ENCODE measurements at regions not wholly inside any gene's neighbourhood (a gene's known extent, or its start where the extent isn't known, plus 50 kb on each side); places are given as distances from the start of the nearest gene placed in this dataset.

DNA sequence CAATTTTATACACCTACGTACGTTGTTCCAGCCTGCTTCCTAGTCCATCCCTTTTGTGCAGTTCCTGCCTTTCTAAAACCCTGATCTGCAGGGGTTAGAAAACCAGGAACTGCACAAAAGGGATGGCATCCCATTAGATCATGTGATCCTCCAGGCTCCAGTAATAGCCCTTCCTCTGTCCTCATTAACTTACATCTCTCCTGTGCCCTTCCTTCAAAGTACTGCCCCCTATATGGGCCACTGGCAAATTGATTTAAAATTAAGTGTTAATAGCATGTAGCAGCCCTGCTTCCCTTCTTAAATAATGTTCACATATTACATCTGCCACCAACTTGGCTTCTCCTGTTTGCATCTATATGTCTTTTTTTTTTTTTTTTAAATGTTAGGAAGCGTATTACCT lies 61.3 kb upstream of the NXPH2 start:
- Histone ChIP-seq H3K27me3 (ENCODE audit: low read length) (no peaks in the 10 kb centered on the region), H3K9me2 (replicated peaks; ENCODE audit: insufficient read depth, low read length) (no peaks in the 10 kb centered on the region), H3K4me2 (ENCODE audit: low read depth, low read length, poor library complexity, severe bottlenecking) (no peak overlapping the region), H3K9me3 (ENCODE audit: insufficient read depth, low read length) (no peaks in the 10 kb centered on the region), H4K20me1 (ENCODE audit: low read depth, low read length) (no peaks in the 10 kb centered on the region), H3K27ac (ENCODE audit: low read depth, low read length) (no peak overlapping the region), H3K36me3 (ENCODE audit: low read length) (no peaks in the 10 kb centered on the region), H3K9ac (ENCODE audit: low read length) (no peak overlapping the region), H2AFZ (ENCODE audit: low read depth, low read length, severe bottlenecking) (no peak overlapping the region), H3F3A (ENCODE audit: insufficient read depth) (no peaks in the 10 kb centered on the region), H3K79me2 (ENCODE audit: insufficient read depth, low read length) (no peaks in the 10 kb centered on the region), H3K4me3 (ENCODE audit: insufficient read depth, low read length, poor library complexity, severe bottlenecking) (no peak overlapping the region)
- no peak for TF ChIP-seq EZH2phosphoT487 (conservative IDR thresholded peaks at IDR 0.05; ENCODE audit: low read length)
- TF ChIP-seq, protein P1, sequence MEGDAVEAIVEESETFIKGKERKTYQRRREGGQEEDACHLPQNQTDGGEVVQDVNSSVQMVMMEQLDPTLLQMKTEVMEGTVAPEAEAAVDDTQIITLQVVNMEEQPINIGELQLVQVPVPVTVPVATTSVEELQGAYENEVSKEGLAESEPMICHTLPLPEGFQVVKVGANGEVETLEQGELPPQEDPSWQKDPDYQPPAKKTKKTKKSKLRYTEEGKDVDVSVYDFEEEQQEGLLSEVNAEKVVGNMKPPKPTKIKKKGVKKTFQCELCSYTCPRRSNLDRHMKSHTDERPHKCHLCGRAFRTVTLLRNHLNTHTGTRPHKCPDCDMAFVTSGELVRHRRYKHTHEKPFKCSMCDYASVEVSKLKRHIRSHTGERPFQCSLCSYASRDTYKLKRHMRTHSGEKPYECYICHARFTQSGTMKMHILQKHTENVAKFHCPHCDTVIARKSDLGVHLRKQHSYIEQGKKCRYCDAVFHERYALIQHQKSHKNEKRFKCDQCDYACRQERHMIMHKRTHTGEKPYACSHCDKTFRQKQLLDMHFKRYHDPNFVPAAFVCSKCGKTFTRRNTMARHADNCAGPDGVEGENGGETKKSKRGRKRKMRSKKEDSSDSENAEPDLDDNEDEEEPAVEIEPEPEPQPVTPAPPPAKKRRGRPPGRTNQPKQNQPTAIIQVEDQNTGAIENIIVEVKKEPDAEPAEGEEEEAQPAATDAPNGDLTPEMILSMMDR (IDR thresholded peaks at IDR 0.05; ENCODE audit: insufficient read depth, low read length, poor library complexity, severe bottlenecking): no peak

GRCh38 chr2:138838851-138839620 lies 58.8 kb upstream of the NXPH2 start:
- Histone ChIP-seq H3K79me2 (ENCODE audit: insufficient read depth, low read length) (no peaks in the 10 kb centered on the region), H3F3A (ENCODE audit: insufficient read depth) (no peaks in the 10 kb centered on the region), H3K27me3 (ENCODE audit: low read length) (no peaks in the 10 kb centered on the region), H3K9ac (ENCODE audit: low read length) (no peak overlapping the region), H3K9me2 (replicated peaks; ENCODE audit: insufficient read depth, low read length) (no peaks in the 10 kb centered on the region), H3K9me3 (ENCODE audit: insufficient read depth, low read length) (no peaks in the 10 kb centered on the region), H4K20me1 (ENCODE audit: low read depth, low read length) (no peaks in the 10 kb centered on the region), H3K27ac (ENCODE audit: low read depth, low read length) (no peak overlapping the region), H3K4me3 (ENCODE audit: insufficient read depth, low read length, poor library complexity, severe bottlenecking) (no peak overlapping the region), H2AFZ (ENCODE audit: low read depth, low read length, severe bottlenecking) (no peak overlapping the region), H3K4me2 (ENCODE audit: low read depth, low read length, poor library complexity, severe bottlenecking) (no peak overlapping the region), H3K36me3 (ENCODE audit: low read length) (no peaks in the 10 kb centered on the region)
- TF ChIP-seq EZH2phosphoT487 (conservative IDR thresholded peaks at IDR 0.05; ENCODE audit: low read length): no peak

DNA sequence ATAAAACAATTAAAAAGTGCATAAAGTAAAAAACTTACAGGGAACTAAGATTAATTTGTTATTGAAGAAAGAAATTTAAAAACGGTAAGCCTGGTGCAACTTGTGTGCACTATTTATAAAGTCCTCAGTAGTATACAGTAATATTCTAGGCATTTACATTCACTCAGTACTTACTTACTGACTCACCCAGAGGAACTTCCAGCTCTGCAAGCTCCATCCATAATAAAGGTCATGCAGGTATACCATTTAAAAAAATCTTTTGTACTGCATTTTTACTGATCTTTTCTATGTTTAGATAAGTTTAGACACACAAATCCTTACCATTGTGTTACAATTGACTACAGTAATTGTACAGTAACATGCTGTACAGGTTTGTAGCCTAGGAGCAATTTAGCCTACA lies 51.5 kb upstream of the NXPH2 start:
- H3K4me2 ChIP-seq (ENCODE audit: low read depth, low read length, poor library complexity, severe bottlenecking): no peak overlapping the region
- H3K9me3 ChIP-seq (ENCODE audit: insufficient read depth, low read length): no peaks in the 10 kb centered on the region
- no peaks in the 10 kb centered on the region for H3K27me3 ChIP-seq (ENCODE audit: low read length)
- no peaks in the 10 kb centered on the region for H3K9me2 ChIP-seq (replicated peaks; ENCODE audit: insufficient read depth, low read length)
- H3K36me3 ChIP-seq (ENCODE audit: low read length): no peaks in the 10 kb centered on the region
- TF ChIP-seq, protein P1 (IDR thresholded peaks at IDR 0.05; ENCODE audit: insufficient read depth, low read length, poor library complexity, severe bottlenecking): no peak
- no peak for TF ChIP-seq EZH2phosphoT487 (conservative IDR thresholded peaks at IDR 0.05; ENCODE audit: low read length)
- no peaks in the 10 kb centered on the region for H4K20me1 ChIP-seq (ENCODE audit: low read depth, low read length)
- no peaks in the 10 kb centered on the region for H3K79me2 ChIP-seq (ENCODE audit: insufficient read depth, low read length)
- no peaks in the 10 kb centered on the region for H3F3A ChIP-seq (ENCODE audit: insufficient read depth)
- H3K4me3 ChIP-seq (ENCODE audit: insufficient read depth, low read length, poor library complexity, severe bottlenecking): no peak overlapping the region
- no peak overlapping the region for H3K9ac ChIP-seq (ENCODE audit: low read length)
- H3K27ac ChIP-seq (ENCODE audit: low read depth, low read length): no peak overlapping the region
- no peak overlapping the region for H2AFZ ChIP-seq (ENCODE audit: low read depth, low read length, severe bottlenecking)

- Histone ChIP-seq H4K20me1 (ENCODE audit: low read depth, low read length) (no peaks in the 10 kb centered on the region), H3K4me2 (ENCODE audit: low read depth, low read length, poor library complexity, severe bottlenecking) (no peak overlapping the region), H3F3A (ENCODE audit: insufficient read depth) (no peaks in the 10 kb centered on the region)
Observed at GRCh38 chr2:138831154-138831553, 51.0 kb upstream of the NXPH2 start.

More at GRCh38 chr2:138831154-138831553, 51.0 kb upstream of the NXPH2 start:
- no peaks in the 10 kb centered on the region for H3K27me3 ChIP-seq (ENCODE audit: low read length)
- no peak overlapping the region for H3K9ac ChIP-seq (ENCODE audit: low read length)
- H2AFZ ChIP-seq (ENCODE audit: low read depth, low read length, severe bottlenecking): no peak overlapping the region
- no peaks in the 10 kb centered on the region for H3K9me2 ChIP-seq (replicated peaks; ENCODE audit: insufficient read depth, low read length)
- no peaks in the 10 kb centered on the region for H3K79me2 ChIP-seq (ENCODE audit: insufficient read depth, low read length)
- no peak for TF ChIP-seq EZH2phosphoT487 (conservative IDR thresholded peaks at IDR 0.05; ENCODE audit: low read length)
- TF ChIP-seq, protein P1 (IDR thresholded peaks at IDR 0.05; ENCODE audit: insufficient read depth, low read length, poor library complexity, severe bottlenecking): no peak
- H3K36me3 ChIP-seq (ENCODE audit: low read length): no peaks in the 10 kb centered on the region
- H3K9me3 ChIP-seq (ENCODE audit: insufficient read depth, low read length): no peaks in the 10 kb centered on the region
- H3K4me3 ChIP-seq (ENCODE audit: insufficient read depth, low read length, poor library complexity, severe bottlenecking): no peak overlapping the region
- H3K27ac ChIP-seq (ENCODE audit: low read depth, low read length): no peak overlapping the region
